ENCODE measurements at regions not wholly inside any gene's neighbourhood (a gene's known extent, or its start where the extent isn't known, plus 50 kb on each side); places are given as distances from the start of the nearest gene placed in this dataset.

- TF ChIP-seq EZH2 (IDR thresholded peaks at IDR 0.05; ENCODE audit: low read depth) = no peak
- no peak for TF ChIP-seq CTCF (conservative IDR thresholded peaks at IDR 0.05)
Measured at GRCh38 chr10:31116226-31116625, 84.6 kb upstream of the ZNF438 start.

Data from PC-9 (cell line).